MG63 (cell line): ENCODE measurements at regions not wholly inside any gene's neighbourhood (a gene's known extent, or its start where the extent isn't known, plus 50 kb on each side); places are given as distances from the start of the nearest gene placed in this dataset.
A peak's percentile ranks its signal among the peaks of the same experiment; 100 is the strongest.

Experiments
- DNase-seq: peaks from one replicate; pipeline ENCODE4 v3.0.0-alpha.2; 2020
- H3K27me3 ChIP-seq: fragments of 250-450 bp; sonication (Bioruptor Pico); 2 replicates; pipeline ENCODE4 v1.5.1; 2020; ENCODE audit warnings: mild to moderate bottlenecking, moderate library complexity
- H3K36me3 ChIP-seq: fragments of 250-450 bp; sonication (Bioruptor Pico); 2 replicates; pipeline ENCODE4 v1.5.1; 2020; ENCODE audit warnings: mild to moderate bottlenecking, moderate library complexity
- H3K4me3 ChIP-seq: fragments of 250-450 bp; sonication (Bioruptor Pico); 2 replicates; pipeline ENCODE4 v1.5.1; 2020; ENCODE audit warnings: mild to moderate bottlenecking, moderate library complexity
- H3K9me3 ChIP-seq: fragments of 250-450 bp; sonication (Bioruptor Pico); 2 replicates; pipeline ENCODE4 v1.5.1; 2020; ENCODE audit warnings: mild to moderate bottlenecking, moderate library complexity

DNA sequence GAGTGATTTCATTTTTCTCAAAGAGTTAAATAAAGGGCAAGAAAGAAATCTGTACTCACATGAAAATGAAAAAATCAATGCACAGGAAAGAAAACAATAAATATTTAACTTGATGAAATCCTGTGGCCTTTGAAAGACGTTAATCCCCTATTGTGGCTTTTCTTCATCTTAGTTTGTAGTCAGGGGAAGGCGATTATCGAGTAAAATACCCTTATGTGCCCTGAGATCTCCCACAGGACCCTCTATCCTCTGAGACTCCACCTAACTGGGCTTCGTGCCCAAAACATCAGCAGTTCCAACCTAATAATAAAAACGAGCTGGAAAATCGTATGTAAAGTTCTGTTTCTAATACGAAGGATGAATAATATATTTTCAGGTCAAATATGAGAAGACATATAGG lies 208.2 kb upstream of the ZC3H12C start:
- H3K36me3 ChIP-seq = no peaks in the 10 kb centered on the region
- no peak overlapping the region for H3K4me3 ChIP-seq
- H3K27me3 ChIP-seq = 0 out of 2 replicates have a peak, but pooled peaks cover 4% of the 10 kb centered on the region
- DNase-seq = no peak
- H3K9me3 ChIP-seq = no peaks in the 10 kb centered on the region

DNA sequence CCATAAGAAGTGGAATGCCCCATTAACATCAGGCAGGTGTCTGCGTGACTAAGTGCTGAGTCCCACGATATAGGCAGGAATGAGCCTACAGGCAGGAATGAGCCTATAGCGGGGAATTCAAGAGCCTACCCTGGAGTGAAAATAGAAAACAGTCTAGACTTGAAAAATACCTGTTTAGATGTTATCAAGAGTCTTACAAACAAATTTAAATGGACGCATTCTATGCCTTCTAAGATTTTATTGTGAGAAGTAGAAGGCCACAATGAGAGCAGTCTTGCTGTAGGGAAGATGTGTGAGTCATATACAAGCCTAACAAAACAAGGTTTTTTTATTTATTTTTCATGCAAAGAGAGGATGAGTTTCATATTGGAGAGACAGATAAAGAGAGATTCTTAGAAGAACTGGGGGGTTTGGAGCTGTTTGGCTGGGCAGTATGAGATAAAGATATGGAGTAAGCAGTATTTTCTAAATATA lies 200.8 kb upstream of the ZC3H12C start:
- Histone ChIP-seq H3K36me3 (no peaks in the 10 kb centered on the region), H3K4me3 (no peak overlapping the region), H3K9me3 (no peaks in the 10 kb centered on the region), H3K27me3 (no peaks in the 10 kb centered on the region)
- no peak for DNase-seq

GRCh38 chr11:109894242-109894641 lies 198.9 kb upstream of the ZC3H12C start:
- Histone ChIP-seq H3K4me3 (no peak overlapping the region), H3K36me3 (no peaks in the 10 kb centered on the region), H3K27me3 (no peaks in the 10 kb centered on the region), H3K9me3 (peaks cover 10% of the 10 kb centered on the region)
- DNase-seq = no peak

GRCh38 chr11:109898592-109898991 lies 194.6 kb upstream of the ZC3H12C start:
- Histone ChIP-seq H3K4me3 (no peak overlapping the region), H3K36me3 (no peaks in the 10 kb centered on the region), H3K9me3 (peaks cover 12% of the 10 kb centered on the region), H3K27me3 (no peaks in the 10 kb centered on the region)
- no peak for DNase-seq

GRCh38 chr11:109902764-109903433 lies 190.3 kb upstream of the ZC3H12C start:
- peaks cover 12% of the 10 kb centered on the region for H3K9me3 ChIP-seq
- no peaks in the 10 kb centered on the region for H3K27me3 ChIP-seq
- no peak for DNase-seq
- no peaks in the 10 kb centered on the region for H3K36me3 ChIP-seq
- no peak overlapping the region for H3K4me3 ChIP-seq

GRCh38 chr11:109911488-109911887 lies 181.7 kb upstream of the ZC3H12C start:
- no peaks in the 10 kb centered on the region for H3K27me3 ChIP-seq
- no peaks in the 10 kb centered on the region for H3K9me3 ChIP-seq
- H3K36me3 ChIP-seq = no peaks in the 10 kb centered on the region
- no peak for DNase-seq
- H3K4me3 ChIP-seq = no peak overlapping the region

GRCh38 chr11:109914038-109914437 lies 179.2 kb upstream of the ZC3H12C start:
- DNase-seq = no peak
- H3K4me3 ChIP-seq = no peak overlapping the region
- H3K27me3 ChIP-seq = no peaks in the 10 kb centered on the region
- no peaks in the 10 kb centered on the region for H3K9me3 ChIP-seq
- H3K36me3 ChIP-seq = no peaks in the 10 kb centered on the region

- Histone ChIP-seq H3K36me3 (no peaks in the 10 kb centered on the region), H3K4me3 (no peak overlapping the region), H3K9me3 (no peaks in the 10 kb centered on the region), H3K27me3 (no peaks in the 10 kb centered on the region)
- DNase-seq = no peak
Observed at GRCh38 chr11:109914809-109915653, 178.2 kb upstream of the ZC3H12C start.

GRCh38 chr11:109926941-109927340 lies 166.3 kb upstream of the ZC3H12C start:
- DNase-seq = no peak
- H3K4me3 ChIP-seq = no peak overlapping the region
- H3K27me3 ChIP-seq = no peaks in the 10 kb centered on the region

DNA sequence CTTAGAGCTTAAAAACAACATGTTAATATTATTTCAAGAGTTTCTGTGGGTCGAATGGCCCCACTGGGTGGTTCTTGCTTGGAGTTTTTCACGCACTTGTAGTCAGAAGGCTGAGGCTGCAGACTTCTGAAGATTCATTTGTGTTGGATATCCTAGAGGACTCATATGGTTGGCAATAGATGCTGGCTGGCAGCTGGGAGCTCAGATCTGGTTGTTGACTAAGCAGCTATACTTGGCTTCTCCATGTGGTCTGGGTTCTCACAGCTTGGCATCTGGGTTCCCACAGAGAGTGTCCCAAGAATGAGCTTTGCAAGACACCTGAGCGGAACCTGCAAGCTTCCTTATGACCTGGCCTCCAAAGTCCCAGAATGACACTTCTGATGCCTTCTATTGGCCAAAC lies 163.9 kb upstream of the ZC3H12C start:
- peaks cover 2% of the 10 kb centered on the region; the same call in 1 of the 2 replicates for H3K9me3 ChIP-seq
- no peaks in the 10 kb centered on the region for H3K27me3 ChIP-seq
- H3K4me3 ChIP-seq = no peak overlapping the region
- H3K36me3 ChIP-seq = no peaks in the 10 kb centered on the region
- DNase-seq = peak; percentile 10

More at GRCh38 chr11:109926941-109927340, 166.3 kb upstream of the ZC3H12C start:
- H3K36me3 ChIP-seq = no peaks in the 10 kb centered on the region
- H3K9me3 ChIP-seq = peaks cover 2% of the 10 kb centered on the region; the same call in 1 of the 2 replicates

DNA sequence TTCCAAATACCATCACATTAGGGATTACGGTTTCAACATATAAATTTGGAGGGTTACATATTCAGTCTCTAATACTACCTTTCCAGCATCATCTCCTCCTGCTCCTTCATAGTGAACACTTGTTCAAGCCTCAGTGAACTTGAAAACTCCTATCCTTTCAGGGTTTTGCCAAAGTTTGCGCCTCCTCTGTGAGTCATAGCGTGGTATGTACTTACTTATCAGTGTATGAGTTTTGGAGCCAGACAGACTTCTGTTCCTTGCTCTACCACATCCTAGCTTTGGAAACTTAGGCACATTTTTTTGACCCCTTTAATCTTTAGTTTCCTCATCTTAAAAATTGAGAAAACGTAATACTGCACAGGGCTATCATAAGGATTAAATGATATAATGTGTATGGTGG lies 160.1 kb upstream of the ZC3H12C start:
- Histone ChIP-seq H3K4me3 (no peak overlapping the region), H3K9me3 (no peaks in the 10 kb centered on the region), H3K36me3 (no peaks in the 10 kb centered on the region), H3K27me3 (no peaks in the 10 kb centered on the region)
- no peak for DNase-seq

DNA sequence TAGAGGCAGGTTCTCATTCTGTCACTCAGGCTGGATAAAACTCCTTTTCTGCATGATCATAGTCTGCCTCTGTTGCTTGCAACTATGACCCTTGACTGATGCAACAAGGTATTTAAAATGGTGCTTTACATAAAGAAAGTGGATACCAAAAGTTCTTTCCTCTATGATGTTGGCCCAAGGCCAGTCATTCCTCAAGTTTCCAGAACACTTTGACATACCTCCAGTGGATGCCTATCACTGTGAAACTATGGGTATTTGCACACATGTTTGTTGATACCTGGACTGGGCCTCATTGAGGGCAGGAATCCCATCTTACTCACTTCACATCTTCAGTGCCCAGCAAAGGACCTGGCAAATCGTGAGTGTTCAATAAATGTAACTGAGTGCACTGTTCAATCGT lies 159.0 kb upstream of the ZC3H12C start:
- Histone ChIP-seq H3K27me3 (no peaks in the 10 kb centered on the region), H3K9me3 (no peaks in the 10 kb centered on the region), H3K36me3 (no peaks in the 10 kb centered on the region), H3K4me3 (no peak overlapping the region)
- no peak for DNase-seq

DNA sequence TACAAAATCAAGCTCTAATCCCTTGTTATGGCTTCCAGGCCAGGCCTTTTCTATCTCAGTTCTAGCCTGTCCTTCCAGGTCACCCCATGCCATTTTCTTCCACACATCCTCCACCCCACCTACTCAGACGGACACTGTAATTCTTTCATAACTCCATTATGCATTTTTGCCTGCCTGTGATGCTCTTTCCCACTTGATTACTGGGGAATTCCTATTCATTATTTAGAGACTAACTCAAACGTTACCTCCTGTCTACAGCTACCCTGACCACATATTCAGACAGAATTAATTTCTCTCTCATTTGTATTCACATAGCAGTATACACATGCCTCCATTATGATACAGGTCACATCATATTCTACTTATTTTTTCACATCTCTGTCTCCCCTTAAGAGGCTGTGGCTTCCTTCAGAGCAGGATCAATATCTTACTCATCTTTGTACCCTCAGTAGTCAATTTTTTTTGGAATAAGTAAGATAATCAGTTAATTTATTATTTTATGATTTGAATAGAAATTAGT lies 156.5 kb upstream of the ZC3H12C start:
- Histone ChIP-seq H3K27me3 (no peaks in the 10 kb centered on the region), H3K36me3 (no peaks in the 10 kb centered on the region), H3K9me3 (no peaks in the 10 kb centered on the region), H3K4me3 (no peak overlapping the region)
- no peak for DNase-seq

- no peaks in the 10 kb centered on the region for H3K27me3 ChIP-seq
- H3K9me3 ChIP-seq = no peaks in the 10 kb centered on the region
- no peak for DNase-seq
- H3K36me3 ChIP-seq = no peaks in the 10 kb centered on the region
- no peak overlapping the region for H3K4me3 ChIP-seq
Observed at GRCh38 chr11:109937968-109938367, 155.2 kb upstream of the ZC3H12C start.

- H3K36me3 ChIP-seq = no peaks in the 10 kb centered on the region
- H3K27me3 ChIP-seq = no peaks in the 10 kb centered on the region
- no peak overlapping the region for H3K4me3 ChIP-seq
- no peaks in the 10 kb centered on the region for H3K9me3 ChIP-seq
- DNase-seq = peak; percentile 20
Observed at GRCh38 chr11:109939166-109939810, 153.9 kb upstream of the ZC3H12C start.

GRCh38 chr11:109940816-109941215 lies 152.4 kb upstream of the ZC3H12C start:
- H3K36me3 ChIP-seq = no peaks in the 10 kb centered on the region
- H3K4me3 ChIP-seq = no peak overlapping the region
- no peaks in the 10 kb centered on the region for H3K9me3 ChIP-seq
- no peaks in the 10 kb centered on the region for H3K27me3 ChIP-seq
- peak; percentile 6 for DNase-seq
